HEK293 (cell line): ENCODE measurements at regions not wholly inside any gene's neighbourhood (a gene's known extent, or its start where the extent isn't known, plus 50 kb on each side); places are given as distances from the start of the nearest gene placed in this dataset.

ENCODE experiments used
- CTCF ChIP-seq: fragments of 450-650 bp; formaldehyde crosslinking; IDR thresholded peaks from 2 replicates; pipeline ENCODE4 v1.5.1; 2016; ENCODE audit warnings: missing biosample characterization, missing genetic modification characterization
- ZNF184 ChIP-seq: fragments of 450-650 bp; IDR thresholded peaks from 2 replicates; pipeline ENCODE4 v1.5.1; 2018; ENCODE audit warnings: missing biosample characterization, mild to moderate bottlenecking, missing genetic modification characterization
- ZNF707 ChIP-seq: fragments of 450-650 bp; formaldehyde crosslinking; IDR thresholded peaks from 2 replicates; pipeline ENCODE4 v1.5.1; 2016; ENCODE audit warnings: missing biosample characterization, missing genetic modification characterization

- no peak for TF ChIP-seq CTCF (tag by site-specific recombination)
- TF ChIP-seq ZNF184 = no peak
- TF ChIP-seq ZNF707 (tag by site-specific recombination) = no peak
Measured at GRCh38 chr6:147751232-147751631, 242.7 kb downstream of the SAMD5 start.
